Neural progenitor cell (in vitro differentiated cells): ENCODE measurements at regions not wholly inside any gene's neighbourhood (a gene's known extent, or its start where the extent isn't known, plus 50 kb on each side); places are given as distances from the start of the nearest gene placed in this dataset.

Experiments
- EZH2 ChIP-seq: fragments of 200-600 bp; sonication (generic); IDR thresholded peaks from 2 replicates; pipeline ENCODE4 v1.6.1; 2017; ENCODE audit warnings: antibody characterized with exemption, mild to moderate bottlenecking, moderate library complexity
- EZH2phosphoT487 ChIP-seq: fragments of 200-600 bp; sonication (generic); IDR thresholded peaks from 2 replicates; pipeline ENCODE4 v1.6.1; 2017; ENCODE audit warnings: antibody characterized with exemption
- TF ChIP-seq, protein P1 (sequence below): fragments of 200-600 bp; sonication (generic); IDR thresholded peaks from 2 replicates; pipeline ENCODE4 v1.5.1; 2017; ENCODE audit warnings: antibody characterized with exemption, mild to moderate bottlenecking

DNA sequence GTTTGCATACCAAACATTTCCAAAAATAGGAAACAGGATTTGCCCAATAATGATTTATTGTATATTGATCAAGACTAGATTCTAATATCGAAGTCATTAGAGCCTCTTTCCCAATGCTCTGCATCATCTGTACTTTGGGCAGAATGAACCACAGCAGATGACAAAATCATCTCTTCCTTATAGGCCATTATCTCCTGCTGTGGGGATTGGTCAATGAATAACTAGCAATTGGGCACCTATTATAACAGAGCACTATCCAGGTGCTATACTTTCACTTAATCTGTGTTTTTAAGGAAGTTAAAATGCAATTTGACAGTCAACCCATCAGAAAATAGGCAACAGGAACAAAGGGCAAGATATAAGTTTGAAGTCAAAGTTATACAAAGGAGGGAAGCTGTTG is 290.3 kb downstream of the AHR start:
- TF ChIP-seq EZH2 (no peak), EZH2phosphoT487 (no peak)
- TF ChIP-seq, protein P1, sequence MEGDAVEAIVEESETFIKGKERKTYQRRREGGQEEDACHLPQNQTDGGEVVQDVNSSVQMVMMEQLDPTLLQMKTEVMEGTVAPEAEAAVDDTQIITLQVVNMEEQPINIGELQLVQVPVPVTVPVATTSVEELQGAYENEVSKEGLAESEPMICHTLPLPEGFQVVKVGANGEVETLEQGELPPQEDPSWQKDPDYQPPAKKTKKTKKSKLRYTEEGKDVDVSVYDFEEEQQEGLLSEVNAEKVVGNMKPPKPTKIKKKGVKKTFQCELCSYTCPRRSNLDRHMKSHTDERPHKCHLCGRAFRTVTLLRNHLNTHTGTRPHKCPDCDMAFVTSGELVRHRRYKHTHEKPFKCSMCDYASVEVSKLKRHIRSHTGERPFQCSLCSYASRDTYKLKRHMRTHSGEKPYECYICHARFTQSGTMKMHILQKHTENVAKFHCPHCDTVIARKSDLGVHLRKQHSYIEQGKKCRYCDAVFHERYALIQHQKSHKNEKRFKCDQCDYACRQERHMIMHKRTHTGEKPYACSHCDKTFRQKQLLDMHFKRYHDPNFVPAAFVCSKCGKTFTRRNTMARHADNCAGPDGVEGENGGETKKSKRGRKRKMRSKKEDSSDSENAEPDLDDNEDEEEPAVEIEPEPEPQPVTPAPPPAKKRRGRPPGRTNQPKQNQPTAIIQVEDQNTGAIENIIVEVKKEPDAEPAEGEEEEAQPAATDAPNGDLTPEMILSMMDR, result no peak
